HL-60 (cell line): ENCODE measurements at regions not wholly inside any gene's neighbourhood (a gene's known extent, or its start where the extent isn't known, plus 50 kb on each side); places are given as distances from the start of the nearest gene placed in this dataset.

Experiments
- DNase-seq, 2 experiments: peaks; one replicate each; pipeline ENCODE4 v3.0.0-alpha.2; 2010 to 2020; ENCODE audit warnings: low read depth in 1 of 2, low spot score in 1 of 2
- H3K27ac ChIP-seq: fragments of 250-450 bp; sonication (Bioruptor Pico); replicated peaks from 2 replicates; pipeline ENCODE4 v1.5.1; 2020; ENCODE audit warnings: mild to moderate bottlenecking, moderate library complexity
- H3K27me3 ChIP-seq: fragments of 250-450 bp; sonication (Bioruptor Pico); 2 replicates; pipeline ENCODE4 v1.5.1; 2021; ENCODE audit warnings: mild to moderate bottlenecking, moderate library complexity; ENCODE audit not compliant: insufficient read depth, poor library complexity, severe bottlenecking
- H3K4me3 ChIP-seq: replicated peaks from 2 replicates; pipeline ENCODE4 v1.5.1; 2011; ENCODE audit warnings: mild to moderate bottlenecking, control low read depth, low read length; ENCODE audit not compliant: insufficient read depth
- CTCF ChIP-seq: IDR thresholded peaks from one replicate; pipeline ENCODE4 v1.5.1; 2011; ENCODE audit warnings: low read length, control low read depth, inconsistent platforms; ENCODE audit not compliant: insufficient read depth
- GABPA ChIP-seq: IDR thresholded peaks from 2 replicates; pipeline ENCODE4 v1.6.1; 2012; ENCODE audit warnings: low read depth
- POLR2AphosphoS5 ChIP-seq: IDR thresholded peaks from 2 replicates; pipeline ENCODE4 v1.6.1; 2012; ENCODE audit warnings: low read depth
- SPI1 ChIP-seq: IDR thresholded peaks from 2 replicates; pipeline ENCODE4 v1.6.1; 2012; ENCODE audit warnings: low read depth, mild to moderate bottlenecking, borderline replicate concordance
- TF ChIP-seq, protein P1 (sequence below): IDR thresholded peaks from 2 replicates; pipeline ENCODE4 v1.6.1; 2012; ENCODE audit warnings: low read depth; ENCODE audit not compliant: insufficient replicate concordance

DNA sequence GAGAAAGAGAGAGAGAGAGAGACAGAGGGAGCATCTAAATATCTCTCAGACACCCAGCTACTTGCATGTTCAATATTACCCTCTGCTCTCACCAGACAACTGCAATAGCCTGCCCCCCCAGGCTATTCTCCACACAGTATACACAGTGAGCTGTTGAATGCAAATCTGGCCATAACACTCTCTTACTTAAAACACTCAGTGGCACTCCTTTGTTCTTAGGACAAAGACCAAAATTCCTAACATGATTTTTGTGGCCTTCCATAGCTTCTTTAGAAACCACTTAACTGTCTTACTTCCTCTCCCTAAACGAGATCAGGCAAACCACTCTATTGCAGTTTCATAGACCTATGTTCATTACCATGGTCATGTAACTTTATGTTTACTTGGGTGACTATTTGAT is 903.6 kb upstream of the AUTS2 start:
- no peak for DNase-seq
- TF ChIP-seq, protein P1, sequence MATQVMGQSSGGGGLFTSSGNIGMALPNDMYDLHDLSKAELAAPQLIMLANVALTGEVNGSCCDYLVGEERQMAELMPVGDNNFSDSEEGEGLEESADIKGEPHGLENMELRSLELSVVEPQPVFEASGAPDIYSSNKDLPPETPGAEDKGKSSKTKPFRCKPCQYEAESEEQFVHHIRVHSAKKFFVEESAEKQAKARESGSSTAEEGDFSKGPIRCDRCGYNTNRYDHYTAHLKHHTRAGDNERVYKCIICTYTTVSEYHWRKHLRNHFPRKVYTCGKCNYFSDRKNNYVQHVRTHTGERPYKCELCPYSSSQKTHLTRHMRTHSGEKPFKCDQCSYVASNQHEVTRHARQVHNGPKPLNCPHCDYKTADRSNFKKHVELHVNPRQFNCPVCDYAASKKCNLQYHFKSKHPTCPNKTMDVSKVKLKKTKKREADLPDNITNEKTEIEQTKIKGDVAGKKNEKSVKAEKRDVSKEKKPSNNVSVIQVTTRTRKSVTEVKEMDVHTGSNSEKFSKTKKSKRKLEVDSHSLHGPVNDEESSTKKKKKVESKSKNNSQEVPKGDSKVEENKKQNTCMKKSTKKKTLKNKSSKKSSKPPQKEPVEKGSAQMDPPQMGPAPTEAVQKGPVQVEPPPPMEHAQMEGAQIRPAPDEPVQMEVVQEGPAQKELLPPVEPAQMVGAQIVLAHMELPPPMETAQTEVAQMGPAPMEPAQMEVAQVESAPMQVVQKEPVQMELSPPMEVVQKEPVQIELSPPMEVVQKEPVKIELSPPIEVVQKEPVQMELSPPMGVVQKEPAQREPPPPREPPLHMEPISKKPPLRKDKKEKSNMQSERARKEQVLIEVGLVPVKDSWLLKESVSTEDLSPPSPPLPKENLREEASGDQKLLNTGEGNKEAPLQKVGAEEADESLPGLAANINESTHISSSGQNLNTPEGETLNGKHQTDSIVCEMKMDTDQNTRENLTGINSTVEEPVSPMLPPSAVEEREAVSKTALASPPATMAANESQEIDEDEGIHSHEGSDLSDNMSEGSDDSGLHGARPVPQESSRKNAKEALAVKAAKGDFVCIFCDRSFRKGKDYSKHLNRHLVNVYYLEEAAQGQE = no peak
- Histone ChIP-seq H3K27me3 (no peaks in the 10 kb centered on the region), H3K4me3 (no peak overlapping the region), H3K27ac (no peak overlapping the region)

- Histone ChIP-seq H3K27me3 (no peaks in the 10 kb centered on the region), H3K27ac (no peak overlapping the region), H3K4me3 (no peak overlapping the region)
- TF ChIP-seq CTCF (no peak), POLR2AphosphoS5 (no peak), GABPA (no peak), SPI1 (no peak)
- TF ChIP-seq, protein P1 = no peak
- DNase-seq = no peak
These were observed 900.4 kb upstream of the AUTS2 start for GRCh38 chr7:68697796-68698280.

DNA sequence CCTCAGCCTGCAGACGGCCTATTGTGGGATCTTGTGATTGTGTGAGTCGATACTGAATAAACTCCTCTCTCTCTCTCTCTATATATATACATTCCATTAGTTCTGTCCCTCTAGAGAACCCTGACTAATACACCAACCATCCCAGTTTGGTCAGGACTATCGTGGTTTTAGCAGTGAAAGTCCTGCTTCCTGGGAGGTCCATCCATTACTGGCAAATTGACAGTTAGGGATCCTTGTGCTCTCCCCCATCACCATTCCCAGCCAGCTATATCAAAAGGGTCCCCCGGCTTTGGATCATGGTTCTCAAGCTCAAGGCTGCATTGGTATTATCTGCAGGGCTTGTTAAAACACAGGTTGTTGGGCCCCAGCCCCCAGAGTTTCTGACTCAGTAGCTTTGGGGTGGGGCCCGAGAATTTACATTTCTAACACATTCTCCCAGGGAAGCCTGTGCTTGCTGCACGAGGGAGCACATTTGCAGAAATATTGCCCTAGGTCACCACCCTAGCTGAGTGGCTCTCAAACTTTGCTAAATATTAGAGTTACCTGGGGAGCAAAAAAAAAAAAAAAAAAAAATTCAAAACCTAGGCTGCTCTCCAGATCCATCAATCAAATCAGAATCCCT is 899.1 kb upstream of the AUTS2 start:
- no peak overlapping the region for H3K4me3 ChIP-seq
- DNase-seq = no peak
- no peak for TF ChIP-seq POLR2AphosphoS5
- TF ChIP-seq CTCF = no peak
- TF ChIP-seq SPI1 = no peak
- TF ChIP-seq, protein P1 = no peak
- TF ChIP-seq GABPA = no peak
- H3K27ac ChIP-seq = no peak overlapping the region
- no peaks in the 10 kb centered on the region for H3K27me3 ChIP-seq
